ENCODE measurements at regions not wholly inside any gene's neighbourhood (a gene's known extent, or its start where the extent isn't known, plus 50 kb on each side); places are given as distances from the start of the nearest gene placed in this dataset.

GRCh38 chr11:120007144-120007543, 130.8 kb downstream of the TRIM29 start:
- Histone ChIP-seq H3K9ac (ENCODE audit: insufficient read depth, low read length, poor library complexity, severe bottlenecking) (no peak overlapping the region), H2AFZ (ENCODE audit: insufficient read depth, low read depth, low read length, poor library complexity, severe bottlenecking) (no peak overlapping the region), H3K4me1 (ENCODE audit: control insufficient read depth in 1 of 2, insufficient read depth in 2 of 2, low read length in 2 of 2) (no peaks in the 10 kb centered on the region), H3K27me3 (ENCODE audit: control insufficient read depth in 2 of 2, insufficient read depth in 2 of 2, low read length in 2 of 2) (peaks cover 3 to 8% of the 10 kb centered on the region in 2 donors), H4K20me1 (ENCODE audit: insufficient read depth, low read length) (no peaks in the 10 kb centered on the region), H3K27ac (ENCODE audit: low read depth in 1 of 2, low read length in 2 of 2) (no peak overlapping the region), H3K4me2 (replicated peaks; ENCODE audit: extremely low read depth, low read length, poor library complexity, severe bottlenecking) (no peak overlapping the region), H3K4me3 (replicated peaks in 1 of 3; ENCODE audit: low read depth in 2 of 3, low read length in 3 of 3) (no peak overlapping the region), H3K36me3 (replicated peaks in 1 of 2; ENCODE audit: control insufficient read depth in 1 of 2, insufficient read depth in 2 of 2, low read length in 2 of 2) (no peaks in the 10 kb centered on the region), H3K9me3 (replicated peaks in 1 of 2; ENCODE audit: control insufficient read depth in 1 of 2, insufficient read depth in 1 of 2, low read length in 2 of 2) (no peaks in the 10 kb centered on the region), H3K79me2 (ENCODE audit: insufficient read depth, low read length) (no peaks in the 10 kb centered on the region)
- Mint-ChIP-seq H3K27me3 (ENCODE audit: low read depth in 3 of 3) (peaks cover 17 to 28% (median 18%) of the 10 kb centered on the region in 3 donors), H3K36me3 (no peaks in the 10 kb centered on the region), H3K27ac (no peak overlapping the region), H3K4me1 (no peaks in the 10 kb centered on the region), H3K9me3 (peaks cover 0 to 2% (median 0%) of the 10 kb centered on the region in 7 donors), H3K4me3 (no peak overlapping the region)
- intact Hi-C loops (cut with micrococcal nuclease), result no loop called here
- WGBS (ENCODE audit: insufficient coverage), result 90% methylated on average over 2 of the region's 4 CpGs
- no peak for TF ChIP-seq CTCF (IDR thresholded peaks at IDR 0.05)
- no peak for DNase-seq

GRCh38 chr11:120004723-120005122, 133.2 kb downstream of the TRIM29 start:
- no peaks in the 10 kb centered on the region for H3K79me2 ChIP-seq (ENCODE audit: insufficient read depth, low read length)
- Mint-ChIP-seq H3K4me3 (no peak overlapping the region), H3K27ac (no peak overlapping the region), H3K27me3 (ENCODE audit: low read depth in 3 of 3) (peaks cover 10 to 36% (median 14%) of the 10 kb centered on the region in 3 donors), H3K9me3 (peaks cover 0 to 6% (median 0%) of the 10 kb centered on the region in 7 donors), H3K36me3 (no peaks in the 10 kb centered on the region), H3K4me1 (no peaks in the 10 kb centered on the region)
- H2AFZ ChIP-seq (ENCODE audit: insufficient read depth, low read depth, low read length, poor library complexity, severe bottlenecking), result no peak overlapping the region
- H3K9ac ChIP-seq (ENCODE audit: insufficient read depth, low read length, poor library complexity, severe bottlenecking), result no peak overlapping the region
- intact Hi-C loops (cut with micrococcal nuclease), result no loop called here
- H3K27me3 ChIP-seq (ENCODE audit: control insufficient read depth in 2 of 2, insufficient read depth in 2 of 2, low read length in 2 of 2), result peaks cover 3 to 11% of the 10 kb centered on the region in 2 donors
- WGBS (ENCODE audit: insufficient coverage), result 100% methylated on average over 1 of the region's 4 CpGs
- H3K4me2 ChIP-seq (replicated peaks; ENCODE audit: extremely low read depth, low read length, poor library complexity, severe bottlenecking), result no peak overlapping the region
- H3K9me3 ChIP-seq (replicated peaks in 1 of 2; ENCODE audit: control insufficient read depth in 1 of 2, insufficient read depth in 1 of 2, low read length in 2 of 2), result no peaks in the 10 kb centered on the region
- no peaks in the 10 kb centered on the region for H4K20me1 ChIP-seq (ENCODE audit: insufficient read depth, low read length)
- TF ChIP-seq CTCF (IDR thresholded peaks at IDR 0.05), result no peak
- no peak overlapping the region for H3K4me3 ChIP-seq (replicated peaks in 1 of 3; ENCODE audit: low read depth in 2 of 3, low read length in 3 of 3)
- DNase-seq, result no peak
- no peaks in the 10 kb centered on the region for H3K36me3 ChIP-seq (replicated peaks in 1 of 2; ENCODE audit: control insufficient read depth in 1 of 2, insufficient read depth in 2 of 2, low read length in 2 of 2)
- H3K4me1 ChIP-seq (ENCODE audit: control insufficient read depth in 1 of 2, insufficient read depth in 2 of 2, low read length in 2 of 2), result no peaks in the 10 kb centered on the region
- no peak overlapping the region for H3K27ac ChIP-seq (ENCODE audit: low read depth in 1 of 2, low read length in 2 of 2)
